ENCODE measurements at regions not wholly inside any gene's neighbourhood (a gene's known extent, or its start where the extent isn't known, plus 50 kb on each side); places are given as distances from the start of the nearest gene placed in this dataset.

GRCh38 chr2:236675526-236675925 is 105.9 kb downstream of the ACKR3 start:
- Histone ChIP-seq H3K9me3 (ENCODE audit: control insufficient read depth in 4 of 4, insufficient read depth in 3 of 4, low read length in 3 of 4) (peaks cover 0 to 4% (median 0%) of the 10 kb centered on the region in 4 donors), H3K4me3 (no peak overlapping the region), H3K27ac (ENCODE audit: low read depth in 1 of 2, low read length in 1 of 2) (no peak overlapping the region), H3K27me3 (ENCODE audit: control insufficient read depth in 3 of 3, insufficient read depth in 3 of 3, low read length in 2 of 3) (no peaks in the 10 kb centered on the region), H3K36me3 (ENCODE audit: control insufficient read depth in 4 of 4, insufficient read depth in 4 of 4, low read length in 4 of 4) (no peaks in the 10 kb centered on the region), H3K4me1 (ENCODE audit: control insufficient read depth in 5 of 5, insufficient read depth in 5 of 5, low read length in 5 of 5) (peaks cover 0 to 24% (median 2%) of the 10 kb centered on the region in 5 donors), H3K9ac (ENCODE audit: insufficient read depth in 1 of 2, low read length in 2 of 2) (no peak overlapping the region)
- TF ChIP-seq CTCF (IDR thresholded peaks at IDR 0.05; ENCODE audit: control extremely low read depth, extremely low read depth) = no peak
- ATAC-seq (ENCODE audit: insufficient read depth, low FRiP score) (no peak), DNase-seq (no peak)

GRCh38 chr2:236676136-236676873 is 106.7 kb downstream of the ACKR3 start:
- Histone ChIP-seq H3K4me3 (no peak overlapping the region), H3K4me1 (ENCODE audit: control insufficient read depth in 5 of 5, insufficient read depth in 5 of 5, low read length in 5 of 5) (peaks cover 0 to 26% (median 2%) of the 10 kb centered on the region in 5 donors), H3K27ac (ENCODE audit: low read depth in 1 of 2, low read length in 1 of 2) (no peak overlapping the region), H3K27me3 (ENCODE audit: control insufficient read depth in 3 of 3, insufficient read depth in 3 of 3, low read length in 2 of 3) (no peaks in the 10 kb centered on the region), H3K36me3 (ENCODE audit: control insufficient read depth in 4 of 4, insufficient read depth in 4 of 4, low read length in 4 of 4) (no peaks in the 10 kb centered on the region), H3K9me3 (ENCODE audit: control insufficient read depth in 4 of 4, insufficient read depth in 3 of 4, low read length in 3 of 4) (peaks cover 0 to 4% (median 0%) of the 10 kb centered on the region in 4 donors), H3K9ac (ENCODE audit: insufficient read depth in 1 of 2, low read length in 2 of 2) (no peak overlapping the region)
- 44 to 61% methylated on average over 2 of the region's 2 CpGs for WGBS, 2 donors
- no peak for TF ChIP-seq CTCF (IDR thresholded peaks at IDR 0.05; ENCODE audit: control extremely low read depth, extremely low read depth)
- ATAC-seq (ENCODE audit: insufficient read depth, low FRiP score) = no peak
- DNase-seq = peak in 2 of 3 donors; percentile 65 to 68

- TF ChIP-seq CTCF (IDR thresholded peaks at IDR 0.05; ENCODE audit: control extremely low read depth, extremely low read depth) = no peak
- H3K9me3 ChIP-seq (ENCODE audit: control insufficient read depth in 4 of 4, insufficient read depth in 3 of 4, low read length in 3 of 4) = peaks cover 0 to 4% (median 0%) of the 10 kb centered on the region in 4 donors
- H3K4me1 ChIP-seq (ENCODE audit: control insufficient read depth in 5 of 5, insufficient read depth in 5 of 5, low read length in 5 of 5) = peaks cover 0 to 26% (median 2%) of the 10 kb centered on the region in 5 donors
- ATAC-seq (ENCODE audit: insufficient read depth, low FRiP score) = no peak
- no peak overlapping the region for H3K9ac ChIP-seq (ENCODE audit: insufficient read depth in 1 of 2, low read length in 2 of 2)
- no peaks in the 10 kb centered on the region for H3K27me3 ChIP-seq (ENCODE audit: control insufficient read depth in 3 of 3, insufficient read depth in 3 of 3, low read length in 2 of 3)
- no peak for DNase-seq
- WGBS, 2 donors = 88 to 92% methylated on average over 8 of the region's 8 CpGs
- H3K27ac ChIP-seq (ENCODE audit: low read depth in 1 of 2, low read length in 1 of 2) = no peak overlapping the region
- H3K4me3 ChIP-seq = no peak overlapping the region
- H3K36me3 ChIP-seq (ENCODE audit: control insufficient read depth in 4 of 4, insufficient read depth in 4 of 4, low read length in 4 of 4) = no peaks in the 10 kb centered on the region
Measured at GRCh38 chr2:236677368-236677767, 107.7 kb downstream of the ACKR3 start.
